Prostate gland (tissue), 2 donors: ENCODE measurements at regions not wholly inside any gene's neighbourhood (a gene's known extent, or its start where the extent isn't known, plus 50 kb on each side); places are given as distances from the start of the nearest gene placed in this dataset.

Experiments
- CTCF ChIP-seq, 4 experiments: fragments of 200-600 bp in 2 of 4; fragments of 450-650 bp in 2 of 4; sonication (generic) in 2 of 4; IDR thresholded peaks; 1 replicate in 3 of 4; 2 replicates in 1 of 4; pipeline ENCODE4 v1.5.1; 2016 to 2019; ENCODE audit warnings: antibody characterized with exemption in 4 of 4, mild to moderate bottlenecking in 2 of 4, moderate library complexity in 2 of 4
- POLR2AphosphoS5 ChIP-seq: sonication (generic); formaldehyde crosslinking; IDR thresholded peaks from one replicate; pipeline ENCODE4 v1.6.1; 2017; ENCODE audit warnings: antibody characterized with exemption

DNA sequence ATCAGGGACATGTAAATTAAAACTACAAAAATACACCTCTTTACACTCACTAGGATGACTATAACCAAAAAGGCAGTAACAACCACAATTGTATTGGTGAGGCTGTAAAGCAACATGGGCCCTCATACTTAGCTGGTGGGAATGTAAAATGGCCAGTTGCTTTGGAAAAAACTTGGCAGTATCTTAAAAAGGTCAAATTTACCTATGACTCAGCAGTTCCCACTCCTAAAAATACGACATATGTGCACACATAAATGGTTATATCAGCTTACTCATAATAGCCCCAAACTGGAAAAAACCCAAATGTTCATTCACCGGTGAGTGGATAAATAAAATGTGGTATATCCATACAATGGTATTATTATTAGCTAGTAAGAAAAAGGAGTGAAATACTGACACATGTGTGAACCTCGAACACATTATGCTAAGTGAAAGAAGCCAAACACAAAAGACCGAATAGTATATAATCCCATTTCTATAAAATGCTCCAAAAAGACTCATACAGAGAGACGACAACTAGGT, 391.4 kb downstream of the NPIPA8 start:
- TF ChIP-seq POLR2AphosphoS5 (no peak), CTCF (IDR thresholded peaks at IDR 0.05) (no peak)
